BJ (cell line): ENCODE measurements at regions not wholly inside any gene's neighbourhood (a gene's known extent, or its start where the extent isn't known, plus 50 kb on each side); places are given as distances from the start of the nearest gene placed in this dataset.
"Not testable (repeated sequence)": the region's sequence is repeated elsewhere in the genome, so short reads cannot be mapped to it uniquely, and the experiment has no call there.

ENCODE experiments used
- CTCF ChIA-PET: fragments of 350-600 bp; formaldehyde crosslinking; extraction: SDS; loops from one replicate; lab custom pipeline; 2021; ENCODE audit warnings: antibody characterized with exemption, inconsistent platforms; lab: Yijun Ruan, JAX
- POLR2A ChIA-PET: fragments of 300-600 bp; sonication (Branson Sonifier 250); formaldehyde crosslinking; extraction: SDS; loops from one replicate; lab custom pipeline; 2021; ENCODE audit warnings: antibody characterized with exemption; lab: Charles Lee
- DNase-seq: peaks from one replicate; pipeline ENCODE4 v3.0.0-alpha.2; 2011; ENCODE audit warnings: low read depth
- H3K27me3 ChIP-seq: 2 replicates; pipeline ENCODE4 v1.6.0; 2011; ENCODE audit warnings: low read length; ENCODE audit not compliant: control insufficient read depth, insufficient read depth
- H3K36me3 ChIP-seq: 2 replicates; pipeline ENCODE4 v1.5.1; 2011; ENCODE audit warnings: low read length; ENCODE audit not compliant: control insufficient read depth, insufficient read depth
- H3K4me3 ChIP-seq: 2 replicates; pipeline ENCODE4 v1.5.1; 2011; ENCODE audit warnings: low read depth, mild to moderate bottlenecking, control low read depth, low read length
- CTCF ChIP-seq: IDR thresholded peaks from 2 replicates; pipeline ENCODE4 v1.5.1; 2011; ENCODE audit warnings: low read depth, mild to moderate bottlenecking, control low read depth, inconsistent platforms, low read length, moderate library complexity; ENCODE audit not compliant: insufficient read depth

GRCh38 chr6:6744551-6744950, 156.0 kb downstream of the LY86 start:
- no peaks in the 10 kb centered on the region for H3K36me3 ChIP-seq
- TF ChIP-seq CTCF = no peak
- no peaks in the 10 kb centered on the region; the same call in 1 of the 2 replicates for H3K27me3 ChIP-seq
- CTCF ChIA-PET = no interaction called here
- DNase-seq = no peak
- no peak overlapping the region for H3K4me3 ChIP-seq
- POLR2A ChIA-PET = no interaction called here

- DNase-seq, H3K27me3 ChIP-seq, H3K4me3 ChIP-seq, CTCF ChIA-PET, POLR2A ChIA-PET, H3K36me3 ChIP-seq: not testable (repeated sequence)
Observed at GRCh38 chr6:6745637-6746332, 157.3 kb downstream of the LY86 start.

GRCh38 chr6:6746333-6746969, 157.9 kb downstream of the LY86 start:
- DNase-seq = no peak
- ChIA-PET POLR2A (no interaction called here), CTCF (no interaction called here)
- H3K27me3 ChIP-seq = no peaks in the 10 kb centered on the region
- H3K4me3 ChIP-seq = no peak overlapping the region
- TF ChIP-seq CTCF = no peak
- no peaks in the 10 kb centered on the region for H3K36me3 ChIP-seq

DNA sequence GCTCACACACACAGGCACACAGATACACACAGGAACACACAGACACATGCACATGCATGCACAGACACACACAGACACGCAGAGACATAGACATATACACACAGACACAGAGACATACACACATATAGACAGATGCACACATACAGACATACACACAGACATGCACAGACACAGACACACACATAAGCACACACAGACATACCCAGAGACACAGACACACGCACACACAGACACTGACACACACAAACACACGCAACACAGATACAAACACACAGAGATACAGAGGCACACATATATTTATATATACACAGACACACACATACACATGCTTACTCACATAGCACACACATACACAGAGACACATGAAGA, 158.4 kb downstream of the LY86 start:
- Histone ChIP-seq H3K36me3 (no peaks in the 10 kb centered on the region), H3K4me3 (no peak overlapping the region), H3K27me3 (no peaks in the 10 kb centered on the region)
- ChIA-PET POLR2A (no interaction called here), CTCF (no interaction called here)
- no peak for DNase-seq
- no peak for TF ChIP-seq CTCF

GRCh38 chr6:6747371-6747770, 158.9 kb downstream of the LY86 start:
- TF ChIP-seq CTCF = no peak
- ChIA-PET POLR2A (no interaction called here), CTCF (no interaction called here)
- Histone ChIP-seq H3K27me3 (no peaks in the 10 kb centered on the region), H3K4me3 (no peak overlapping the region), H3K36me3 (no peaks in the 10 kb centered on the region)
- no peak for DNase-seq

DNA sequence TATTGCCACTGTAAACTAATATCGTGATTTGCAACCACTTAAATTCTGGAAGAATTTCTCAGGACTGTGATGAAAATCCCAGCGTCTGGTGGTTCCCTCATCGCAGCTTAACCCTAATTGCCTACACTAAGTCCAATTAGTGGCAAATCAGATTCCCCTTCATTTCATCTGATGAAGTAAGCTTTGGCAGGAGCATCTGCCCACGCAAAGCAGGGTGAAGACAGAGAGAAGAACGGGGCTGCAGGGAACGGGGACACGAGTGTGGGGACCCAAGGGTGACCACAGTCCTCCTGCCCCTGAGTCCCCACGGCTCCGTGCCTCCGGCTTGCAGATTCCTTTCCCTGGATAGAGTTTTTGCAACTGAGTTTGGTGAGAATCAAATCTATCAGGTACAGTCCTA, 159.5 kb downstream of the LY86 start:
- CTCF ChIA-PET = no interaction called here
- Histone ChIP-seq H3K4me3 (no peak overlapping the region), H3K27me3 (no peaks in the 10 kb centered on the region), H3K36me3 (no peaks in the 10 kb centered on the region)
- POLR2A ChIA-PET = no interaction called here
- no peak for TF ChIP-seq CTCF
- DNase-seq = no peak
